CD4-positive, alpha-beta T cell treated with Interleukin-12 subunit alpha and Interleukin-12 subunit beta, for 1 hour (primary cell): ENCODE measurements at regions not wholly inside any gene's neighbourhood (a gene's known extent, or its start where the extent isn't known, plus 50 kb on each side); places are given as distances from the start of the nearest gene placed in this dataset.
"Not testable (repeated sequence)": the region's sequence is repeated elsewhere in the genome, so short reads cannot be mapped to it uniquely, and the experiment has no call there.

ENCODE experiments used
- DNase-seq: peaks from one replicate; pipeline ENCODE4 v3.0.0-alpha.2; 2020

DNA sequence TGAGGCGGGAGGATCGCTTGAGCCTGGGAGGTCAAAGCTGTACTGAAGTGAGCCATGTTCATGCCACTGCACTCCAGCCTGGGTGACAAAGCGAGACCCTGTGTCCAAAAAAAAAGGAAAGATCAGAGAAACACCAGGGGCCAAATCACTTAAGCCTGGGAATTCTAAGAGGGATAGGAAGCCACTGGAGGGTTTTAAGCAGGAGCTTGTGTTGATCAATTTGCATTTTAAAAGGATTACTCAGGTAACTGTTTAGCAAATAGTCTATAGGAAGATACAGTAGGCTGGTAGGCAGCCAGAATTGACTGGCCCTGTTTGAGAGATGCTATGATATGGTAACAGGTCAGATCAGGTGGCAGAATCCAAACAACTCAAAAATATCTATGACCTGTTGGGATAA lies 162.7 kb downstream of the SPTSSA start:
- no peak for DNase-seq

DNA sequence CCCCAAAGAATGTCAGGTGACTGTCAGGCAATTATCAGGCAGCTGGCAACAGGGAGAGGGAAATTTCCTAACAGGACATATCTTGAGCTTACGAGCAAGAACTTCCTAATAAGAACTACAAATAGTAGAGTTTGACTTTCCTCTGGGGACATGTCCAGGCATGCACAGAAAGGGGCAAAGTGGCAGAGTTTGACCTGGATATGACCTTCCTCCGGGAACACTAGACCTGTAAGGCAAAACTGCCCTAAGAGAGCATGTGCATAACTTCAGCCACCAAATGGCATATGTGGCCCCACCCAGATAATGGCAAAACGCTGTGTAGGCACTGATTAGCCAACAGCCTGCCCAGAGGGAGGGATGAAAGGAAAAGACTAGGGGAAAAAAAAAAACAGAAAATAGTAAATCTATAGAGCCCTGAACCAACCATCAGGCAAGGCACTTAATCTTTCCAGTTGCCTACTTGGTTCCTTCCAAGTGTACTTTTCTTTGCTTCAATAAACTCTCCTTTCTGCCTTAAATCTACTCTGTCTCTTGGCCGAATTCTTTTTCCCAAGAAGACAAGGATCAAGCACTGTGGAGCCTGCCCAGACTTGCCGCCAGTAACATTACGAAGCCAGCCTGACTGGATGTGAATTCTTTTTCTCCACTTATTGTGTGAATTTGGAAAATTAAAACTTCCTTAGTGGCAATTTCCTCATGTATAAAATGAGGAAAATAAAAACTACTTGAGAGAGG lies 164.1 kb downstream of the SPTSSA start:
- no peak for DNase-seq

DNA sequence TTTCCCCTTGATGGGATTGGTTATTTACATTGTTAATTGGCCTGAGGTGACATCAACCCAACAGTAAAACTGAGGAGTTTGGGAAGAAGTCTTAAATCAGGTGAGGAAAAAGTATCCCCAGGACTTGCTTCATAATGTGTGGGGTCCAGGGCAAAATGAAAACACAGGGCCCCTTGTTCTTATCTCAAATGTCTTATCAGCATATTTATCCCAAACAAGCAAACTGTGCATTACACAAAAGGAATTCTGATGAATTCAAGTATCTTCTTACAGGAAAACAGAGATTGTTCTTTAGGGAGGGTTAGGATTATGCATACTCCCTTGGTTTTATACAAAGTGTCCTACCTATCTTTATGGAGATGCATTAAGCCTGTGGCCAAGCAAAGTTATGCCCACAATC lies 178.4 kb downstream of the SPTSSA start:
- no peak for DNase-seq

DNA sequence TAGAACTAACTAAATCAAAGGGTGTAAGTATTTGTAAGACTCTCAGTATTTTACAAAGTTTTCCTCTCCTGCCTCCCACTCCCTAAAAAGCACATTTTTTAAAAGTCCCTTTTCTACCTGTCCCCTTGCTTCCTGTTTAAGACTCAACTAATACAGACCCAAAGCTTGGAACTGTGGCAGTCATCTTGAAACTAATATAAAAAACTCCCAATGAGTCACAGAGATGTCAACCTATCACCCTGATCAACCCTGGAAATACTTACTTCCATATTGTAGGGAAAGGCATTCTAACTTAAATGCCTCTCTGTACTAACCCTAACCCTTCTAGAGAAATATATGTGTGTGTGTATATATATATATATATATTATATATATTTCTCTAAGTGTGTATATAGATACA lies 184.8 kb downstream of the SPTSSA start:
- no peak for DNase-seq

DNA sequence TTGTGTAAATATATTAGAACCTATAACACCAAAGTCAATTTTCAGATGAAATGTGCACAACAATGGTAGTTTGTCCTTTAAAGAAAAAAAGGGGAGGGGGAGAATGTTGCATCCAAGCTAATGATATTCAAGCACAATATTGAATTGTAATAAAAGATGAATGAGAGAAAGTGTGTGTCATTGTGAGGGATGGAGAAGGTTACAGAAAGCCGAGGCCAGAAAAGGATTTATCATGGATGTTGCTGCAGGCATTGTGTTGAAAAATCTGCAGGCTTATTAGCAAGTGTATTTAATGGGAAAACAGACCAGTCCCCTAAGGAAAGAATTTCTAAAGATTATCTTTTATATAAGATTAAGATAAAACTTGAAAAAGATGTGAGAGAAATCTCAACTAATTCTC lies 186.5 kb downstream of the SPTSSA start:
- no peak for DNase-seq

DNA sequence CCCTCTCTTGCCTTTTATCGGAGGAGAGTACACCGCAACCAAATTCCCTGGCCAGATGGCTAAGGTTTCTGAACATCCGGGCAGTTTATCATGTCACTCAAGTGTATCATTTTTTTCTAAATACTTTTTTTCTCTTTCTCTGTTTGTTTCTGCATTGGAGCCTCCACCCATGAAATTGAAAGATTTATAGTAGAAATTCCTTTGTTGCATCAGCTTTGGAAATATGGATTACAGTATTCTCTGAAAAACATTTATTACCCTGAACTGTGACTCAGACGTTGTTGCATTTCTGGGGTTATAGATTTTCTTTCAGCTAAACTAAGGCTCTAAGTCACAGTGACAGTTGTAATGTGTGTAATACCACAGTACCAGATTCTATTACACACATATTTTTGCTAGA lies 187.0 kb downstream of the SPTSSA start:
- DNase-seq: no peak

DNA sequence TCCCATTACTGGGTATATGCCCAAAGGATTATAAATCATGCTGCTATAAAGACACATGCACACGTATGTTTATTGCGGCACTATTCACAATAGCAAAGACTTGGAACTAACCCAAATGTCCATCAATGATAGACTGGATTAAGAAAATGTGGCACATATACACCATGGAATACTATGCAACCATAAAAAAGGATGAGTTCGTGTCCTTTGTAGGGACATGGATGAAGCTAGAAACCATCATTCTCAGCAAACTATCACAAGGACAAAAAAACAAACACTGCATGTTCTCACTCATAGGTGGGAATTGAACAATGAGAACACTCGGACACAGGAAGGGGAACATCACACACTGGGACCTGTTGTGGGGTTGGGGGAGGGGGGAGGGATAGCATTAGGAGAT lies 188.3 kb downstream of the SPTSSA start:
- not testable (repeated sequence) for DNase-seq

DNA sequence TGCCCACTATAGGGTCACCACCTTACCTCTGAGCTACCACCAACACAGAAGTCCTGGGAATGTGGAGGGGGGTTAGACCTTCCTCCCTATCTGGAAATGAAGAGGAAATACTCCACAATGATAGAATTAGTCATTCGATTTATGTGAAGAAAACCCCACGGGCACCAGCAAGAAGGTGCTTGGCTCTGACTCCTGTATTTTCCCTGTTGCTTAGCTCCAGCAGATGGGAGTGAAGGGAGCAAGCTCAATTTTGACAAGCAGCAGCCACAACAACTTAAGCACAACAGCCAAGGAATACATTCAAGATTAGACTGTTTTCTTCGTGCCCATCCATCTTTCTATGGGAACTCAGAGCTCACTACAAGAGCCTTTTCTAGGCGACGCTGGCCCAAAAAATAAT lies 191.7 kb downstream of the SPTSSA start:
- no peak for DNase-seq

DNA sequence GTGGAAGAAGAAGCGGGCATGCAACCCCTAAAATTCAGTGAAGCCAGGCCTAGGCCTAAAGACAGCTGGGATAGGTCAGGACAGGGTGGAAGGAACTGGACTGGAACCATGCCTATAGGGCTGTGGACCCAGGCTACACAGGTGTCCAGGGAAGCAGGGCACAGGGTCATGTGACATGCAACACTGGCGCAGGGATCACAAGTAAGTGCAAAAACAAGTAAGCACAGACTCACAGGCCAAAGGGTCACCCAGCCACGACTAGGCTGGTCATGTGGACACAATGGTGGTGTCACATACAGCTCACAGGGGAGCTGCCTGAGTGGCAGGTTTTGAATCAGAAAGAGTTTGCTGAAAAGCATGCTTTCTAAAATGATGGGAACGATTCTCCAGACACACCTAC lies 195.7 kb downstream of the SPTSSA start:
- DNase-seq: no peak

DNA sequence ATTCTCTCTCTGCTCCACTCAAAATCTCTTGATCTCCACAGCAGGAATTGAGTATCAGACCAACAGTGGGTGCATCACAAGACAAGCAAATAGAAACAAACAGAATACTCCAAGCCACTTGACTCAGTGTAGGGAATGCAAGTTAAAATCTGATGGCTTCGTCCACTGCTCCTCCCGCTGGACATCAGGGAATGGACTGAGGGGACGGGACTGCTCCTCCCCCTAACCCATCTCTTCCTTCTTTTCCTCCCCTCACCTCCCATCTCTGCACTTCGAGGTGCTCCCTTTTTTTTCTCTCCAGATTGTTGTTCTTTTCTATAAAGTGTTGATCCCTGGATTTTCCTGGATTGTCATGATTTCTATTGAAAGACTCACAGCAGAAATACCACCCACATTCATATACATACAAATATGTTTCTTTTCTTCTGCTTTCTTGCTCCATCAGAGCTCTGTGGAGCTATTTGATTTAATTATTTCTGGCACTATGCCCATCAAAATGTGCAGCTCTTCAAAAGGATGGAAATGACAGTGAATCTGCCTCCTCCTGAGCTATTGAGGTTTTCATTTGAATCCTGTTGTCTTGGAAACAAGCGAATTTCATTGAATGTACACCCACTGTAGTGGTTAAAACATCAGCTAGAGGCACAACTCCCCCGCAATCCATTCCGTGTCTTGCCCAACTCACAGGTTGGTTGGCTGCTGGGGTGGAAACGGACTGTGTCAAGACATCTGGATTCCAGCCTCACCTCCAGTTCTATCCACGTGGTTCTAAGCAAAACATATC lies 199.7 kb downstream of the SPTSSA start:
- DNase-seq: no peak

DNA sequence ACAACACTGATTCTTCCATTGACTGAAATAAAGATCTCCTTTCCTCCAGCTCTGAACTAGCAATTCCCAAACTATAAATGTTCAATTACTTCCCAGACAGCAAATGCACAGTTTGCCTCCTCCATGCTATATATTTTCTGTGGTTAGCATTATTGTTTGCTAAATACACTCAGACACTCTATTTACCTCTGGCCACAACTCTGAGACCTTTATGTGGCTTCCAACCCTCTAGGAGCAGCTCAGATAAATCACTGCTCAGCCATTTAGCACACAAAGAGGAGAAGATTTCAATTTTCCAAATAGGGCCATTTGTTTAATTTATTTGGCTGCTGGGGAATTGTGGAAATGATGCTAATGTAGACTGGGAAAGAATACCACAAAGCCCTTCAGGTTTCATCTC lies 202.0 kb downstream of the SPTSSA start:
- no peak for DNase-seq

DNA sequence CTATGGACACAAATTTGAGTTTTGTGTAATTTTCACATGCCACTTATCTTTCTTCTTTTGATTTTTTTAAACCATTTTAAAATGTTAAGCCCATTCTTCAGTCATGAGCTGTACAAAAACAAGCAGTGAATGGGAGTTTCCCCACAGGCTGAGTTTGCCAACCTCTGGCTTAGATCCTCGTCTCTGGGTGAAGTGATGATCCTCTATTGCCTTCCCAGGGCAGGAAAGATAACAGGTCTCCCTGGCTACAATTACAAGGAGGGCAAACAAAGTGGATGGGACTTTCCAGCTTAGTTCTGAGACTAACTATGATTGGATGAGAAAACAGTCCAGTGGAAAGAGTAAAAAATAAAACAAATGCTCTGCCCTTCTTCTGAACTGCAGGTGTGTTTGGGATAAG lies 203.7 kb downstream of the SPTSSA start:
- DNase-seq: no peak

DNA sequence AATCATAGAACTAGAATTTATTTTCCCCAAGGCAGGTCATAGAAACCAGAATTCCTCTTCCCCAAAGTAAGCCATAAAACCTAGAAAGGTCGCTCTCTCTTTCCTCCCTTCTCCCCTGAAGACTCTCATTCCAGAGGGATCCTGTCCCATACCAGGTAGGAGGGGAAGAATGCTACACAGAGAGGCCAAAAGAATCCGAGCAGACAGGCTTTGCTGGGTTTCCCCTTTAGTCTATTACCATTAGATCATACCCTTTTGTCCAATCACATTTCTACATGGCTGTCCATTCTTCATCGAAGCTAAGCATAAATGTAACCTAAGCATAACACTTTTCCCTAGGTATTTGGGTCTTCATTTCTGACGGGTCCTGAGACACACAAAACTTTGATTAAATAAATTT lies 204.5 kb downstream of the SPTSSA start:
- DNase-seq: no peak

DNA sequence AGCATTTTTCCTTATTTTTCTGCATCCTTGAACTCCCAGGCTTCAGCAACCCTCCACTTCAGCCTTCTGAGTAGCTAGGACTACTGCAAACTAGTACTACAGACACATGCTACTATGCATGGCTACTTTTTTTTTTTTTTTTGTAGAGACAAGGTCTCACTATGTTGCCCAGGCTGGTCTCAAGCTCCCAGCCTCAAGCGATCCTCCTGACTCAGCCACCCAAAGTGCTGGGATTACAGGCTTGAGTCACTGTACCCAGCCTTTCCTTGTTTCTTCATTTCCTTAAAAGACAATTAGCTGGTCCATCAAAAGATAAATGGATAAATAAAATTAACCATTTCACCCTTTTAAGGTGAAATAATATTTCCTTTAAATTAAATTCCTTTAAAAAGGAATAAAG lies 205.8 kb downstream of the SPTSSA start:
- no peak for DNase-seq

DNA sequence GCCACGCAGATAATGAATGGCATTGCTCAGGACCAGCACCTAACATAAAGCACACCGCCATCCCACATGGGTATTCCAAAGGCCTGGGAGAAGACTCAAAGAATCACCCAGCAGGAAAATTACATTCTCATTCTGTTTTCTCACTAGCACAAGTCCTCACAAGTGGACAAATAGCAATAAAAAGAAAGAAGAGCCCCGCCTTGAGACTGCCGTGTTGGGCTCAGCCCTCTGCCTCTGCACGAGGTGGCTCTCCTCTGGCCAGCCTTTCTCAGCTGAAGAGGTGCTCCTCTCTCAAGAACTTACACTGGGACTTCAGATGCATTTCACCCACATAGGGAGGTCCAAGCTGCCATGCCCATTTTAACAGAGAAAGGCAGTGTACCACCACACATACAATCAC lies 207.5 kb downstream of the SPTSSA start:
- DNase-seq: no peak

DNA sequence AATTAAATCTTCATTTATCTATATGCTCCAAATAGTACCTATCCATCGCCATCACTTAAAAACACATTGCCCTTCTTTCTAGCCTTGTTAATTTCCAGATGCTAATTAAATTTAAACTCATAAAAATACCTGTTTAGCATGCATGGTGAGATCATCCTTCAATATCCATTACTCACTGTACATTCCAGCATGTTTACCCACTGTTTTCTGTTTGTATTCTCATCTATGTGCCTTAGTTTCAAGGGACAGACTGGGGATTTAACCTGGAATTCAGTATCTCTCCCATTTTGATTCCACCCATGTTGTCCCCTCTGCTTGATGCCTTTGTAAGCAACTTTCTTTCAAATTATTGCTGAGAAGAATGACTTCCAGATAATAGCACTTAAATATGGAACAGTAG lies 208.0 kb downstream of the SPTSSA start:
- DNase-seq: no peak

DNA sequence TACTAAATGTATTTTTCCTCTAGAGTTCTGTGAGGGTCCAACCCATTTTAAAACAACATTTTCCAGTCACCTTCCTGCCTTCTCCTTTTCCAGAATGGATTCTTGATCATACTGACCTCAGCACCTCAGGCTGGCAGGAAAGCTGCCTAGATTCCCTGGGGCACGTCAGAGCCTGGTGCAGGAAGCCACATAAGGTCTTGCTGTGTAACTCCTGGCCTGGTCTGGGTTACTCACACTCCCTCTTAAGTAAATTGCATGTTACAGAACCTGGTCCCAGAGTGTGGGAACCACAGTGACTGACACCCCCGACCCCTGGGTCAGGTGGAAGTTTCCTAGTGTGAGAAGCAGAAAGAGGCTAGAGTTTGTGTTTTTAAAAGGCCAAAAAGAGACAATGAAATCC lies 209.8 kb downstream of the SPTSSA start:
- DNase-seq: no peak

DNA sequence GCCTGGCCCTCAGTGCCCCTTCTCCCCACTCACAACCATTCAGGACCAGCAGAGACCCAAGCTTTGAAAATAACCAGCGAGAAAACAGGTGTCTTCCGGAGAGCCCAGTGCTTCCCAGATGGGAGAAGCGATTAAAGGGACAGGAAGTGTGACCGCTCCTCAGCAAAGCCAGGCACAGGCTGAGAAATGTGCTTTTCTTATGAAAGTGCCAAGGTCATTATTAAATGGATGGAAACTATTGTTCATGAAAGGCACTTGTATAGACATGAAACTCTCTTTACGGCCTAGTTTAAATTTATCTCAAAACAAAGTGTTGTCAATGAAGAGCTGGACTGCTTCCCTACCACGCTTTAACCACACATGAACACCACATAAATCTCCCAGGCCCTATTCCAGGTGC lies 210.4 kb downstream of the SPTSSA start:
- DNase-seq: no peak

DNA sequence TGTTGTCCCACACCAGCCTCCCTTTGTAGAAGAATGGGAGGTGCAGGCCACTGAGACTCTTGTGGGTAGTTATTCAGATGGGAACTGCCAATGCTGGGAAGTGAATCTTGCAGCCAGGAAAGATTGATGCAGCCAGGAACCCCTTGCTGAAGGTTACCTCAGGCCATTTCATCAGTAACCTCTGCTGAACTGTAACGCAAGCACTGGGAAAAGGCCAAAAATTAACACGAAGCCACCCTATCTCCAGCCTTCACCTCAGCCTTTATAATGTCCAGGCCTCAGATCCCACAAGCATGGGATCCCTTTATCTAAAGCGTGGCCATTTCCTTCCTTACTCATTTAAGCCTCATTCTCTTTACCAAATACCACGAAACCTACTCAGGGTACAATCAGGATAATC lies 211.1 kb downstream of the SPTSSA start:
- DNase-seq: no peak

DNA sequence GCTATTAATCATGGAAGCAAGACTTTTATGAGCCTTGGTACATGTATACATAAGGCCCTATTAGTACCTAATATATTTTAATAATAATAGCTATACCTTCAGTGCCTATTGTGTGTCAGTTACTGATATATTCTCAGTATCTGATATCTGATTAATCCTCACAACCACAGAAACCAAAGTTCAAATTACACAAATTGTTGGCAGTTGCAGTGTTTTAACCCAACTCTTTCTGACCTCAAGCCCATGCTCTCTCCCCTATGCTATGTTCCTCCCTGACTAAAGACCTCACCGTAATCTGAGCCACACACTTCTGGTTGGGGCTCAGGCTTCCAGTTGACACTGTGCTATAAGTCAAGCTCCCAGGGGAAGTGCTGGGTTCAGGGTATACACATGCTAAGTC lies 214.4 kb downstream of the SPTSSA start:
- DNase-seq: no peak

DNA sequence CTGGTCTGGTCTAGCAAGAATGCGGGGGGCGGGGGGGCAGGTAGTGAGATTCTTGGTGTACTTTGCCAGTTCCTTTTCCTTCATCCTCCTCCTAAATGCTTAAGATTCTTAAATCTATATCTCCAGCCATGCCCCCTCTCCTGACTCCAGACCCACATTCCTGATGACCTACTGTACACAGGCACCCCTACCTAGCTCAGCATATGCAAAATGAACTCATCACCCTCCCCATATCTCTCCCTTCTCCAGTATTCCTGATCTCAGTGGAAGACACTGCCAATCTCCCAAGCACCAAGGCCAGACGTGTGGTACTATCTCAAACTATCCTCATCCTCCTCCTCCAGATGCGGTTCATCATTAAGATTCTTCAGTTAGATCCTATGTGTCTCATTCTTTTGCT lies 215.8 kb downstream of the SPTSSA start:
- no peak for DNase-seq

DNA sequence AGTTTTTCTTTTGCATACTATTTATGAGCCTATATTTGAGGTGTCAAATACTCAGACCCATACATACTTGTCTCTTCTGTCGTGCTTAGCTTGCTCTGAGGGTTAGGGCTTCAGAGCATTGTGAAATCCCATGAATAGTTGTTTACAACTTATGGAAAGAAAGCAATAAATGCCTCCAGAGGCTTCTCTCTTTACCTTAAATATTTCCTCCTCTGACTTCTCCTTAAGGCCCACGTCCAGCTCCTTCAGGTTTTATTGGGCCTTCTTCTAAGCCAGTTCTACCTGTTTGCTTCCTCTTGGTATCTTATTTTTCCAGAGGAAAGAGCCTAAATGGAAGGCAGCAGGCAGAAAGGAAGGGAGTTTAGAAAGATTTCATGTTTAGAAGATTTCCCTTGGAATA lies 218.6 kb downstream of the SPTSSA start:
- no peak for DNase-seq

DNA sequence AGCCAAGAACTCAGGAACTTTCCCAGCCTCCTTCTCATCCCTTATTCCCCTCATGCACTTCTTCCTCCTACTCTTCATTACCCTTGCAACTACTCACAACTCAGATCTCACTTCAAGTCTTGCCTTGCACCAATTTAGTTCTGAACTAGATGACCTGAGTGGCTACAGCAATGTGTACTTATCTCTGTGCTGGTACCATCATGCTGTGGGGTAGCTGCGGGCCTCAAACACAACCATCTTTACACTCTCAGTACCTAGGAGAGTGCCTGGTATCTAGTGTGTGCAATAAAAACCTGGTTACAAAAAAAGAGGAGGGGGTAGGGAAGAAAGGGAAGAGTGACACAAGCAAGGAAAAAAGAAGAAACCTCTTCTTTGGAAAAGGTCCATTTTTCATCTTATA lies 219.0 kb downstream of the SPTSSA start:
- DNase-seq: no peak

DNA sequence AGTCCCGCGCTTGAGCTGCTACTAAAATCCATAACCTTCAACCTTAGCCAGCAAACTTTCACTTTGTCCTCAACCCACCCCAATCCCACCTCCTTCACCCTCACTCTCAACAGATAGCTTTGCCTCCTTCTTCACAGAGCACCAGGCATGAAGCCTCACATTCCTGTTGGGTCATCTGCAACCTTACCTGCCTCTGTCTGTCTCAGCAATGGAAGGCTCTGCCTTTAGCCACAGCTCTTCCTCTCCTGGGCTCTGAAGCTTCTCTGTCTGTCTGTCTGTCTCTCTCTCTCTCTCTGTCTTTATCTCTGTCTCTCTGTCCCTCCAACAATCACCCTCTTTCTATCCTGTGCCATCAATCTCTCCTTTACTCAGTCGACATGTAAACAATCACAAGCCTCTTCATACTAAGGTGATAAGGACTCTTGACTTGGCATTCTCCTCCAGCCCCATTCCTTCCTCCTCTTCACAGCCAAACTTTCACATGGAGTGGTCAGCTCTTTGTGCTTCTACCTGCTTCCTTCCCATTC lies 220.8 kb downstream of the SPTSSA start:
- DNase-seq: no peak

DNA sequence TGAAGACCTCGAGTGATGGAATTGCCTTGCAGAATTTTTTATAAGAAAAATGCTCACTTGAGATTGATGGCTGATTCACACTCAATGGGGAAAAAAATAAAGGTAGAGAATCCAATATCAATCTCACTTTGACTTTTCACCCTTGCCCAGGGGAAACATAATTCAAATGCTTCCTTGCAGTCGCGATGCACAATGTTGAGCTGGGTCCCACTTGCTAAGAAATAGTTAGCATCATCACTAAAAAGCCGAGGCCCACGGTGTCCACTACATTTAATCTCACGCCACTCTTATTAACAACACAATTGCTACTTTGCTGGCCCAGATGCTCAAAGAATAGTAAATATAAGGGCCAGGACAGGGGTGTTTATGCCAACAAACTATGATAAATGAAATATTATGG lies 223.4 kb downstream of the SPTSSA start:
- DNase-seq: no peak
